H1 (cell line): ENCODE measurements at regions not wholly inside any gene's neighbourhood (a gene's known extent, or its start where the extent isn't known, plus 50 kb on each side); places are given as distances from the start of the nearest gene placed in this dataset.

ENCODE experiments used
- CTCF ChIA-PET: fragments of 300-600 bp; sonication (Branson Sonifier 250); formaldehyde crosslinking; loops from one replicate; lab custom pipeline; 2021; ENCODE audit not compliant: partially characterized antibody; lab: Charles Lee
- POLR2A ChIA-PET: fragments of 300-600 bp; sonication (Branson Sonifier 250); formaldehyde crosslinking; loops from one replicate; lab custom pipeline; 2021; ENCODE audit warnings: inconsistent platforms; ENCODE audit not compliant: partially characterized antibody; lab: Charles Lee
- DNase-seq, 2 experiments: peaks; one replicate each; pipeline versions ENCODE4 v3.0.0 to v3.0.0-alpha.2; 2010 to 2022; ENCODE audit warnings: low spot score in 2 of 2, low read depth in 1 of 2, mixed read lengths in 1 of 2
- FAIRE-seq: peaks from 2 replicates; lab custom pipeline; 2011; peaks lifted over from hg19 to GRCh38; lab: Jason Lieb, UNC
- H2AFZ ChIP-seq: 2 replicates; pipeline ENCODE4 v1.8.1; 2012; ENCODE audit warnings: low read length, inconsistent platforms
- H2AK5ac ChIP-seq: 2 replicates; pipeline ENCODE4 v1.6.1; 2013; ENCODE audit warnings: low read depth, low read length
- H2BK120ac ChIP-seq: replicated peaks from 2 replicates; pipeline ENCODE3; 2013; ENCODE audit warnings: low read depth, low read length, inconsistent platforms
- H2BK12ac ChIP-seq: 2 replicates; pipeline ENCODE4 v1.6.1; 2013; ENCODE audit warnings: low read depth, low read length
- H2BK15ac ChIP-seq: 2 replicates; pipeline ENCODE4 v1.6.1; 2013; ENCODE audit warnings: low read length
- H2BK20ac ChIP-seq: 2 replicates; pipeline ENCODE4 v1.6.1; 2013; ENCODE audit warnings: low read length
- H2BK5ac ChIP-seq: 2 replicates; pipeline ENCODE4 v1.6.1; 2013; ENCODE audit warnings: low read depth, low read length
- H3K14ac ChIP-seq: 2 replicates; pipeline ENCODE4 v1.6.1; 2013; ENCODE audit warnings: inconsistent platforms; ENCODE audit not compliant: insufficient read length
- H3K18ac ChIP-seq: 2 replicates; pipeline ENCODE4 v1.6.1; 2013; ENCODE audit warnings: low read length; ENCODE audit errors: extremely low read depth
- H3K23ac ChIP-seq: 2 replicates; pipeline ENCODE4 v1.6.1; 2013; ENCODE audit warnings: inconsistent platforms; ENCODE audit not compliant: insufficient read length
- H3K23me2 ChIP-seq: 2 replicates; pipeline ENCODE4 v1.6.1; 2013; ENCODE audit warnings: low read depth, low read length
- H3K27ac ChIP-seq: 2 replicates; pipeline ENCODE4 v1.6.1; 2011; ENCODE audit warnings: low read depth, low read length, inconsistent platforms
- H3K27me3 ChIP-seq, 4 experiments: replicated peaks in 1 of 4; 1 replicate in 1 of 4; 2 replicates in 3 of 4; pipeline versions ENCODE4 v1.6.1 to v1.8.1; 2011 to 2013; ENCODE audit warnings: low read length in 3 of 4, mild to moderate bottlenecking in 3 of 4, inconsistent platforms in 2 of 4, mixed read lengths in 2 of 4, moderate library complexity in 1 of 4; ENCODE audit not compliant: control insufficient read depth in 3 of 4, insufficient read depth in 3 of 4; ENCODE audit errors: extremely low read depth in 1 of 4
- H3K36me3 ChIP-seq, 4 experiments: 2 replicates each; pipeline versions ENCODE4 v1.6.1 to v1.8.1; 2011 to 2013; ENCODE audit warnings: mild to moderate bottlenecking in 4 of 4, low read length in 3 of 4, moderate library complexity in 2 of 4, control low read depth in 1 of 4, inconsistent platforms in 1 of 4; ENCODE audit not compliant: insufficient read depth in 4 of 4, control insufficient read depth in 2 of 4
- H3K4ac ChIP-seq: replicated peaks from 2 replicates; pipeline ENCODE3; 2013; ENCODE audit warnings: low read length, low read depth, mixed read lengths, inconsistent platforms; ENCODE audit not compliant: insufficient read length
- H3K4me1 ChIP-seq, 4 experiments: replicated peaks in 1 of 4; 1 replicate in 1 of 4; 2 replicates in 3 of 4; pipeline versions ENCODE4 v1.6.1 to v1.8.1; 2011 to 2013; ENCODE audit warnings: low read length in 3 of 4, inconsistent platforms in 2 of 4, mixed read lengths in 1 of 4; ENCODE audit not compliant: insufficient read depth in 4 of 4, control insufficient read depth in 3 of 4
- H3K4me2 ChIP-seq, 2 experiments: 2 replicates each; pipeline versions ENCODE4 v1.6.1 to v1.8.1; 2011 to 2013; ENCODE audit warnings: low read depth in 2 of 2, low read length in 2 of 2, control low read depth in 1 of 2, inconsistent platforms in 1 of 2, mild to moderate bottlenecking in 1 of 2; ENCODE audit not compliant: insufficient read depth in 1 of 2
- H3K4me3 ChIP-seq, 4 experiments: fragments of 200-600, 300-600 bp in 1 of 4; sonication (generic), shearing (Covaris generic), sonication (Bioruptor Twin) in 1 of 4; 2 replicates each; pipeline versions ENCODE4 v1.5.1 to v1.8.1; 2011 to 2016; ENCODE audit warnings: low read length in 4 of 4, low read depth in 3 of 4, control low read depth in 2 of 4, inconsistent platforms in 2 of 4, mild to moderate bottlenecking in 2 of 4, mixed read lengths in 1 of 4, moderate library complexity in 1 of 4; ENCODE audit not compliant: insufficient read depth in 2 of 4; ENCODE audit errors: extremely low read depth in 1 of 4
- H3K56ac ChIP-seq: replicated peaks from 2 replicates; pipeline ENCODE3; 2013; ENCODE audit warnings: low read depth, mild to moderate bottlenecking, mixed read lengths, low read length, inconsistent platforms; ENCODE audit not compliant: insufficient read length
- H3K79me1 ChIP-seq: 2 replicates; pipeline ENCODE4 v1.6.1; 2013; ENCODE audit warnings: low read depth, low read length, control low read depth
- H3K79me2 ChIP-seq, 2 experiments: 2 replicates each; pipeline versions ENCODE4 v1.6.1 to v1.8.1; 2012 to 2013; ENCODE audit warnings: low read length in 2 of 2, mild to moderate bottlenecking in 2 of 2, inconsistent platforms in 1 of 2; ENCODE audit not compliant: insufficient read depth in 2 of 2, control insufficient read depth in 1 of 2
- H3K9ac ChIP-seq, 4 experiments: replicated peaks in 1 of 4; 1 replicate in 1 of 4; 2 replicates in 3 of 4; pipeline versions ENCODE4 v1.6.1 to v1.8.1; 2011 to 2013; ENCODE audit warnings: low read depth in 3 of 4, low read length in 3 of 4, control low read depth in 2 of 4, mild to moderate bottlenecking in 2 of 4, moderate library complexity in 2 of 4, inconsistent platforms in 1 of 4; ENCODE audit errors: extremely low read depth in 1 of 4
- H3K9me3 ChIP-seq, 2 experiments: 2 replicates each; pipeline versions ENCODE4 v1.6.1 to v1.8.1; 2012 to 2013; ENCODE audit warnings: mild to moderate bottlenecking in 2 of 2, moderate library complexity in 2 of 2, control low read depth in 1 of 2, inconsistent platforms in 1 of 2, low read depth in 1 of 2, low read length in 1 of 2, mixed read lengths in 1 of 2; ENCODE audit not compliant: insufficient read depth in 2 of 2
- H4K20me1 ChIP-seq, 2 experiments: replicated peaks in 1 of 2; 2 replicates each; pipeline versions ENCODE3 to v1.8.1; 2011 to 2013; ENCODE audit warnings: inconsistent platforms in 2 of 2, low read length in 2 of 2, mild to moderate bottlenecking in 1 of 2; ENCODE audit not compliant: insufficient read depth in 2 of 2, control insufficient read depth in 1 of 2
- H4K5ac ChIP-seq: 2 replicates; pipeline ENCODE4 v1.6.1; 2013; ENCODE audit warnings: low read length, low read depth, mixed read lengths, inconsistent platforms; ENCODE audit not compliant: insufficient read length
- H4K8ac ChIP-seq: 2 replicates; pipeline ENCODE4 v1.8.0; 2013; ENCODE audit warnings: mild to moderate bottlenecking, moderate library complexity, low read length, inconsistent platforms; ENCODE audit not compliant: insufficient read depth; ENCODE audit errors: extremely low read depth
- H4K91ac ChIP-seq: replicated peaks from 2 replicates; pipeline ENCODE3; 2013; ENCODE audit warnings: low read length, mixed read lengths, inconsistent platforms; ENCODE audit not compliant: insufficient read length
- ATF3 ChIP-seq: IDR thresholded peaks from 2 replicates; pipeline ENCODE4 v1.6.1; 2011; ENCODE audit warnings: low read depth, mild to moderate bottlenecking, low read length; ENCODE audit not compliant: insufficient read depth
- BCL11A ChIP-seq, 2 experiments: IDR thresholded peaks; one replicate each; pipeline ENCODE4 v1.6.1; 2011; ENCODE audit warnings: low read depth in 2 of 2, low read length in 2 of 2, mild to moderate bottlenecking in 2 of 2
- HDAC2 ChIP-seq, 2 experiments: fragments of 300-600 bp in 1 of 2; sonication (generic) in 1 of 2; IDR thresholded peaks; 2 replicates each; pipeline ENCODE4 v1.6.1; 2011 to 2012; ENCODE audit warnings: low read depth in 2 of 2, low read length in 2 of 2, mild to moderate bottlenecking in 2 of 2, moderate library complexity in 2 of 2, borderline replicate concordance in 1 of 2, inconsistent platforms in 1 of 2
- JUN ChIP-seq: IDR thresholded peaks from 2 replicates; pipeline ENCODE4 v1.6.1; 2011; ENCODE audit warnings: low read depth, mild to moderate bottlenecking, improper control_type of control experiment, low read length
- NANOG ChIP-seq: IDR thresholded peaks from 2 replicates; pipeline ENCODE4 v1.6.1; 2011; ENCODE audit warnings: low read length, low read depth, mild to moderate bottlenecking, inconsistent platforms; ENCODE audit not compliant: insufficient read depth, poor library complexity, severe bottlenecking
- POLR2A ChIP-seq, 2 experiments: IDR thresholded peaks; 1 replicate in 1 of 2; 2 replicates in 1 of 2; pipeline ENCODE4 v1.6.1; 2011; ENCODE audit warnings: low read depth in 2 of 2, low read length in 2 of 2, mild to moderate bottlenecking in 2 of 2; ENCODE audit errors: control extremely low read depth in 1 of 2
- TAF1 ChIP-seq: IDR thresholded peaks from 2 replicates; pipeline ENCODE4 v1.6.1; 2011; ENCODE audit warnings: mild to moderate bottlenecking, low read depth, low read length
- TAF7 ChIP-seq: optimal IDR thresholded peaks from 2 replicates; pipeline ENCODE3; 2011; ENCODE audit warnings: low read depth, mild to moderate bottlenecking, inconsistent platforms, low read length, moderate library complexity, borderline replicate concordance
- TBP ChIP-seq: IDR thresholded peaks from 2 replicates; pipeline ENCODE4 v1.6.1; 2011; ENCODE audit warnings: low read depth, low read length, improper control_type of control experiment
- TEAD4 ChIP-seq: IDR thresholded peaks from 2 replicates; pipeline ENCODE4 v1.6.1; 2012; ENCODE audit warnings: low read depth, low read length, inconsistent platforms, mixed read lengths
- USF2 ChIP-seq: IDR thresholded peaks from 2 replicates; pipeline ENCODE4 v1.6.1; 2011; ENCODE audit warnings: low read length, improper control_type of control experiment
- WGBS, 2 experiments: shearing (Covaris generic) in 1 of 2; methylation state at CpG; one replicate each; pipeline versions ENCODE4 v1.1.6 to v1.1.7; 2013 to 2015; ENCODE audit warnings: low lambda C conversion rate in 2 of 2, mixed read lengths in 2 of 2, inconsistent platforms in 1 of 2, low coverage in 1 of 2, missing lambda C conversion rate in 1 of 2; ENCODE audit not compliant: insufficient replicate concordance in 2 of 2, insufficient coverage in 1 of 2, insufficient read length in 1 of 2; ENCODE audit errors: extremely low coverage in 1 of 2, missing lambda C conversion rate in 1 of 2; 5-methylcytosine and 5-hydroxymethylcytosine counted together

- no peak overlapping the region for H2BK20ac ChIP-seq
- H3K9me3 ChIP-seq: no peaks in the 10 kb centered on the region
- peaks cover 0 to 5% (median 4%) of the 10 kb centered on the region in 4 experiments; a peak in 3 of 7 replicates for H3K4me1 ChIP-seq
- H2BK15ac ChIP-seq: no peak overlapping the region
- no peak overlapping the region for H2BK12ac ChIP-seq
- no peak overlapping the region for H4K8ac ChIP-seq
- no peaks in the 10 kb centered on the region for H4K20me1 ChIP-seq
- no peaks in the 10 kb centered on the region for H3K27me3 ChIP-seq
- H3K23me2 ChIP-seq: no peaks in the 10 kb centered on the region
- CTCF ChIA-PET: interaction anchor here (1.4 to 1.6 kb wide), 3 partner anchors 9 to 507 kb away, joined by 4 to 6 read pairs (median 5); no protein-coding TSS in a partner anchor
- POLR2A ChIA-PET: no interaction called here
- DNase-seq: no peak
- H2BK5ac ChIP-seq: no peak overlapping the region
- H3K9ac ChIP-seq: no peak overlapping the region
- H3K79me1 ChIP-seq: no peaks in the 10 kb centered on the region
- no peak overlapping the region for H3K56ac ChIP-seq
- no peak overlapping the region for H3K23ac ChIP-seq
- H2AFZ ChIP-seq: no peak overlapping the region
- H4K91ac ChIP-seq: no peak overlapping the region
- no peak overlapping the region for H3K4me3 ChIP-seq
- 87% methylated on average over 3 of the region's 3 CpGs; no CpG with 5 or more reads in 1 of the 2 experiments for WGBS, 2 experiments
- no peak overlapping the region for H4K5ac ChIP-seq
- H3K36me3 ChIP-seq: no peaks in the 10 kb centered on the region
- no peak overlapping the region for H2AK5ac ChIP-seq
- no peak overlapping the region for H3K27ac ChIP-seq
- no peak for FAIRE-seq
- H3K14ac ChIP-seq: no peak overlapping the region
- H3K4ac ChIP-seq: no peak overlapping the region
- no peaks in the 10 kb centered on the region for H3K79me2 ChIP-seq
- H3K4me2 ChIP-seq: no peak overlapping the region
- H3K18ac ChIP-seq: no peak overlapping the region
- H2BK120ac ChIP-seq: no peak overlapping the region
- TF ChIP-seq BCL11A (IDR thresholded peaks at IDR 0.05; ENCODE audit: low read depth in 2 of 2, low read length in 2 of 2) (no peak), USF2 (no peak), JUN (no peak), HDAC2 (IDR thresholded peaks at IDR 0.05; ENCODE audit: borderline replicate concordance in 1 of 2, low read depth in 2 of 2, low read length in 2 of 2) (no peak), TAF7 (no peak), TBP (no peak), POLR2A (IDR thresholded peaks at IDR 0.05; ENCODE audit: control extremely low read depth in 1 of 2, low read depth in 2 of 2, low read length in 2 of 2) (no peak), TAF1 (no peak), NANOG (no peak), ATF3 (no peak), TEAD4 (no peak)
Observed at GRCh38 chr1:90621986-90622385, 95.1 kb downstream of the BARHL2 start.
